Activated CD4-positive, CD25-positive, alpha-beta regulatory T cell treated with anti-CD3 and anti-CD28 coated beads, Interleukin-2, amount 50 U/mL, for 24 hours (primary cell): ENCODE measurements at regions not wholly inside any gene's neighbourhood (a gene's known extent, or its start where the extent isn't known, plus 50 kb on each side); places are given as distances from the start of the nearest gene placed in this dataset.
A peak's percentile ranks its signal among the peaks of the same experiment; 100 is the strongest.
"Not testable (repeated sequence)": the region's sequence is repeated elsewhere in the genome, so short reads cannot be mapped to it uniquely, and the experiment has no call there.

ENCODE experiments used
- ATAC-seq, 2 donors: fragments of 150-1000 bp; cut with Tn5 transposase; one replicate each; pipeline ENCODE4 v1.10.0; 2021; ENCODE audit warnings: mild to moderate bottlenecking in 1 of 2, moderate library complexity in 1 of 2

DNA sequence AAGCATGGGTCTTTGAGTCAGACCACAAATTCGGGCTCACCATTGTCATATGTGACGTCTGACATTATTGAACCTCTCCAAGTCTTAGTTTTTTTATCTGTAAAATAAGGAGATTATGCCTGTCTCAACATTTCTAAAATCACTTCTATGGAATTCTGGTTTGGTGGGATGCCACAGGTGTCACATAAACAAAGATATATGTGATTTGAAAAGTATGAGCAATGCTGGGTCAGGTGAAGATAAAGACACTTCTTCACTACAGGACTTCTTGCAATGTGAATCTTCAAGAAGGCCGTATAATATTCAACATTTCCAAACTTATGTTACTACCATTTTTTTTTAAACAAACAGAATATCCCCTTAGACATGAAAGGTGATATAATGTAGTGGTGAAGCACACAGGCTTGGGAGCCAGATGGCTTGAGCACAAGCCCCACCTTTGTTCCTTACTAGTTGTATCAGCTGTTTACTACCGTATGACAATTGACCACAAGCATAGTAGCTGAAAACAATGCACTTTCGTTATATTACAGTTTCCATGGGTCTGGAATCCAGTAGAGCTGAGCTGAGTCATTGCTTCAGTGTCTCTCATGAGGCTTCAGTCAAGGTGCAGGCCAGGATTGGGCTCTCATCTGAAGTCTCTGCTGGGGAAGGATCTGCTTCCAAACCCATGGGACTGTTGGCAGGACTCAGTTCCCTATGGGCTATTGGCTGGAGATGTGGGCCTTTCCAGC lies 87.7 kb downstream of the UTP18 start:
- ATAC-seq = no peak

DNA sequence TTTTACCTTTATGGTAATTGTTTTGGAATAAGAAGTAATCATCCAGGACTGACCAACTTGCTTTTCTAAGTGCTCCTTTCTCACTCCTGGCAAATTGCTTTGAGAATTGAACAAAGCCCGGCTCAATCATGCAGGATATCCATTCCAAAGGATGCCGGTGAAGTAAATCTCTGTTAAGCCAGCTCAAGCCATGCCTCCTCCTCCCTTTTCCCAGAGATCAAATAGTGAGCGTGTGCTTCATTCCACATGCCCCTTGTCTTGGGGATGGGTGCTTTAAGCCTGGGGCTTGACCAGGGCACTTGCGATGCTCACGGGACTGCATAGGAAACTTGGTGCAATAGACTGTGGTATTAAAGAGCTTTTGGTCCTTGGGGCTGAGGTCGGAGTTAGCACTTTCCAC lies 90.7 kb downstream of the UTP18 start:
- ATAC-seq = no peak

DNA sequence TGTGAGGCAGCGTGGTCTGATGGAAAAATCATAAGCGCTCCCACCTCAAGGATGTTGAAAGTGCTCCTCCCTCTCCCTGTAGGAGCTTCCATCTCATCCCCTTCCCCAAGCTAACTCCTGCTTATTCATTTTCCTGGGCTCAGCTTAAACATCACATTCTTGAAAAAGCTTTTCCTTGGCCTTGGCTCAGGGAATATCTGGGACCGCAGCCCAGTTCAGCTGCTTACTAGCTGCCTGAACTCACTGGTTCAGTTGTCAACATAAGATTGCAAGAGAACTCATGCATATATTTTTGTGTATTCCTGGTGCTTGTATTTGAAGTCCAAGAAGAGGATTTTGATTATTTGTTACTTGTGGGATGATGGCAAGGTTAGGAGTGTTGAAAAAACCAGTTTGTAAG lies 91.5 kb downstream of the UTP18 start:
- no peak for ATAC-seq

DNA sequence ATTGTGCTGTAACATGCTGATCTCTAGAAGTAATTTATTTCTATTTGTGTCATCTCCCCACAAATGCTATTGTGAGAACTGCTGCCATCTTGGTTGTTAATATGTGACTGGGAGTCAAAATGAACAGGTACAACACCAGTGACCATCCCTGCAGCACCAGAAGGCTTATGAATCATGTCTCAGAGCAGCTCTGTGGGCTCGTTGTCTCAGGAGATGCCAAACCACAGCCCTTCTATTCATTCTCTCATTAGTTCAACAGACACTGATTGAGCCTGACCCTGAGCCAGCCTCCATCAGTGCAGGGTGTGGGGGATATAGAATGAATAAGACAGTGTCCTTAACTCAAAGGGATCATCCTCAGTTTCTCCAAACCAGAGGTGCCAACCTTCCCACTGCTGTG lies 92.5 kb downstream of the UTP18 start:
- no peak for ATAC-seq

DNA sequence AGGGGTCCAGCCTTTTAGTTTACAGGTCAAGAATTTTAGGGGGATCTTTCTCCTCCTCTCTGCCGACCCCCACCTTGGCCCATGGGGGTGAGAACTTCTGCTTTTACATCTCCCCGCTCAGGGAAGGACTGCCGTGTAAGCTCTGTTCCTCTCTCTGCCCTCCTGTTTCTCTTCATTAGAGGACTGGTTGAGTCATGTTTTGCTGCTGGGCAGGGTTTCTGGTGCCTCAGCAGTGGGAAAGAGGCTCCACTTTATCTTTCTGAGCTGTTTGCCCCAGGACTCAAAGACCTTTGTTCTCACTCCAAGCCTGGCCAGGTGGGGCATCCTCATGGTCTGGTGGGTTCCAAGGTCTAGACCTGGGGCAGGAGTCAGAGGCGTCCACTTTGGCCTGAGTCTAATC lies 93.0 kb downstream of the UTP18 start:
- ATAC-seq = no peak

DNA sequence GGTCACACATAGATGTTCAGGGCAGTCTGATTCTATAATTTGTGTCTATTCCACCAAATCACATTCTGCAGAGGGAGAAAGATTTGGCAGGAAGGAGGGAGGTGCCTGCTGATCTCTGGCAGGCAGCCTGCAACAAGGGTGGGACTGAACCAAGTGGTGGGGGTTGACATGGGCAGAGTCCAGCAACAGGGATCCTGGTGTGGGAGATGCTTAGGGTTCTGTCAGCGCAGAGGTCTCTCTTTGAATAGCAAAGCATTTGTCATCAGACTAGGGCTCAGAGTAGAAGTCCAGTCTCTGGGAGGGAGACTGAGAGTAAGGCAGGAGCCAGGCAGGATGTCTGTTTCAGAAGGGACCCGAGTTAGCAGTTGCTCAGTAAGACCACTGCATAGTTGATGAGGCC lies 94.6 kb downstream of the UTP18 start:
- ATAC-seq = no peak

DNA sequence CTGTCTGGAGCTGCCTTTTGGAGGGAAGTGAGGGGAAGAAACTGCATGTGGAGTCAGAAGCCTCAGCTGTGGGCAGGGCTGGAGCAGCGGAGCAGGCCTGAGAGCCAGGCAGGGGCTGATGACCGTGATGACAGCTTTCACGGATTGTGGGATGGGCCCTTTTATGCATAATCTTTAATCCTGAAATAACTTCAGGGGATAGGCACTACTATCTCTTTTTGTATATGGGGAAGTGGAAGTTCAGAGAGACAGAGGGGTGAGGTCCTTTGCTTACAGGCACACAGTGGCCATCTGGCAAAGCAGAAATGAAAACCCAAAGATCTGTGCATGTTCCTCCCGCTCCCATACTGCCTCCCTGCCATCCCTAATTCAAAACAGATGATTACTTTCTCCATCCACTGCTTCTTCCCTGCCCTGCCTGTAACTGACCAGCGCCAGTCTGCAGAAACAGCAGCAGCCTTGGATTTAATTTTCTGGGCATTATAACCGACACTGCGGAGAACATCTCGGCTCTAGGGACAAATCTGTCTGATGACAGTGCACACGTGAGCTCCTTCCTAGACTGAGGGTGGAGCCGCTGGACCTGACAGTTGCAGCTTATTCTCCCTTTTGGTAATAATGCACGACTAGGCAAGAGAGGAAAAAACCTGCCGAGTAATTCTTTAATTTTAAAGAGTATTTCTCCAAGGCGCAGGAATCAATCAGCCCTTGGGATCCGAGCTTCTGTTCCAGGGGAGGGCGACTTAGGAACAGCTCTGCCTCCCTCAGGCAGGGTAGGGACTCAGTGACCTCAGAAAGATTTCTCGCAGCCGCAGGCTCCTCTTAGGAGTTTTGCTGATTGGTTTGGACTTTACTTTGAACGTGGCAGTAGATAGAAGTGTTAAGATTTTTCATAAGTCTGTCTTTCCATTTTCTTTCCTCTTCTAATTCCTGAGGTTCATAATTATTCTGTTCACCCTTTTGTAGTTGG lies 95.4 kb downstream of the UTP18 start:
- no peak for ATAC-seq

DNA sequence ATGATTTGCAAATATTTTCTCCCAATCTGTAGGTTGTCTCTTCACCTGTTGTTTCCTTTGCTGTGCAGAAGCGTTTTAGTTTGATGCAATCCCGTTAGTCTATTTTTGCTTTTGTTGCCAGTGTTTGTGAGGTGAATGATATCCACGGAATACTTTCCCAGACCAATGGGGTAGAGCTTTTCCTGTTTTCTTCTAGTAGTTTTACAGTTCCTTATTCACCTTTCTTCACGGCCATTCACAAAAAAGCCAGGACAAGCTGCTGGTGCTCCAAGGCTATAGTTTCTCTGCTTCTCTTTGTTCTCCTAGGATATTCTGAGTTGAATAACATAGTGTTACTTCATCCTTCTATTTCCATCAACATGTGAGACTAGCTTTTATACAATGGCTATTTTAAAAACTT lies 98.7 kb downstream of the UTP18 start:
- no peak for ATAC-seq

DNA sequence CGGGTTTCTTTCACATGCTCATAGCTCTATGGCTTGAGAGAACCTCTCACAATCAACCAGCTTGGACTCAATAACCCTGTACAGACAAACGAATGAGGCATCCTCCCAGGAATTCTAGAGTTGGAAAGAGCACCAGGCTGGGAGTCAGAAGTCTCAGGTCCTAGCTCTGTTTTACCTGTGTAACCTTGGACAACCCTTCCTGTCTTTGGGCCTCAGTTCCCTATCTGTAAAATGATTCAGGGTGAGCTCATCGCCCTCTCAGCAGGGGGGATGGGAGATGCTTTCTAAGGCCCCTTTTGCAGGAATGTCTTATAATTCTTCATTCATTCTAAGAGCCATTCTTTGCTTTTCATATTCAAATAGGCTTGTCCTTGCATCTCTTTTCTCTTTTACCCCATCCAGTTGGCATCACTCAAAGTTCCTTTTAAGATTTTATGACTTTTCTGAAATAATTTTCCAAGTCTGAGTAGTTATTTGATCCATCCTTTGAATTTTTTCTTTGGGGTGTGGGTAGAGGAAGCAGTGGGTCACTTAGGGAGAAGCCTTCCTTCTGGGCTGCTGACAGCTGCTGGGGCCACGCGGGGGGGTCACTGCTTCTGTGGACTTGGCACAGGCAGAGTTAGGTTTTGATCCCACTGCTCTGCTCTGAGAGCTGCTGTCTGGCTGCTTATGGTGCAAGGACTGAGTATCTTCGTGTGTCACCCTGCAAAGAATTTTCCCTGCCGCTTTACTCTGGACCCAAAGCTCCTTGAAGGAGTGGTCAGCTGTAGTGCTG lies 102.7 kb downstream of the UTP18 start:
- no peak for ATAC-seq

DNA sequence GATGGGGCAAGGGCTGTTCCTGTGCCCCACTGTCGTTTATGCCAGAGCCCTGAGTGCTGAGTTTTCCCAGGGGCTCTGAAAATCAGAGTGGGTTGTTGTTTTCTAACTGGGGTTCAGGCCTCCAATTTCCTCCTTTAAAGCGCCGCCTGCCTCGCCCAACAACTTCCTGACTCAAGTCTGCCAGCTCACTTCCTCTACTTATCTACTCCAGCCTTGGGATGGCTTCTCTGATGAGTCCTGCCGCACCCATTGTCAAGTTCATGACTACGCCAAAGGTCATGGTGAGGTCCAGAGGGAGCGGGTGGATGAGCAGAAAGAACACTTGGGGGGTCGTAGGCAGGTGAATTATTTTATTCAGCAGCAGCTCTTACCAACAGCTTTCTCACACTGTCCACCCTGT lies 104.7 kb downstream of the UTP18 start:
- ATAC-seq = peak in 1 of 2 donors; percentile 25

DNA sequence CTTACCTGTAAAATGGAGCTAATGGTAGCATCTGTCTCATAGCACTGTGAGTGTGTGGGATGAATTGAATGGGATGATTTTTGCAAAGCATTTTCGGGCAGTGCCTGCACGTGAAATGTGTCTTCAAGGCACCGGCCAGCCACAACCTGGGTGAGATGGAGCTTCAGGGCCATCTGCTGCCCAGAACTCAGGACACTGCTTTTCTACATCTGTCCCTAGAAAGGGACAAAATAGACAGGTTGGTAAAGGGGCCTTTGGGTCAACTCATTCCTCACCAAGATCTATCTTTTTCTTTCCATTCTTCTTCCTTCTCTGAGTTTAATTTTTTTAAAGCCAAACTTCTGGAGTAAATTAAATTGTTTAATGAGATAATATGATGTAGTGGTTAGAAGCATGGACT lies 106.5 kb downstream of the UTP18 start:
- no peak for ATAC-seq

DNA sequence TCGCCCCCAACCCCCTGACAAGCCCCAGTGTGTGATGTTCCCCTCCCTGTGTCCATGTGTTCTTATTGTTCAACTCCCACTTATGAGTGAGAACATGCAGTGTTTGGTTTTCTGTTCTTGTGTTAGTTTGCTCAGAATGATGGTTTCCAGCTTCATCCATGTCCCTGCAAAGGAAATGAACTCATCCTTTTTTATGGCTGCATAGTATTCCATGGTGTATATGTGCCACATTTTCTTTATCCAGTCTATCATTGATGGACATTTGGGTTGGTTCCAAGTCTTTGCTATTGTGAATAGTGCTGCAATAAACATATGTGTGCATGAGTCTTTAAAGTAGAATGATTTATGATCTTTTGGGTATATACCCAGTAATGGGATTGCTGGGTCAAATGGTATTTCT lies 107.5 kb downstream of the UTP18 start:
- ATAC-seq = not testable (repeated sequence)

DNA sequence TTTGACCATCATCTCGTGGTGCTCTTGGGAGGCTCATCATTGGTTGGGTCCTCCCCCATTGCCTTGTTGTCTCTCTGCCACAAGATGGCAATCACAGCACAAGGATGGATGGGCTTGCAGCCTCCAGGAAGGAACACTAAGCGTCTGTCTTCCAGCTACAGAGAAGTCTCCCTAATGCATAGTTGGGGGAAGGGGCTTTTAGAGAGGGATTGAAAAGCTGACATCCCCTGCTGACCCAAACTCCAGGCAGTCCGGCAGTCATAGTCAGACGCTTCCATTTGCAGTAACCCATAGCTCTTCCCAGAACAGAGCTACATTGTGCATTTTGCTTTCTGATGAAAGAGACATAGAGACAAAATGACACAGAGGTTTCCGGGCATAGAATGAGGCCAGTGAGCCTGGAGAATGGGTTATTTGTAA lies 111.4 kb downstream of the UTP18 start:
- ATAC-seq = peak; percentile 53 to 71

DNA sequence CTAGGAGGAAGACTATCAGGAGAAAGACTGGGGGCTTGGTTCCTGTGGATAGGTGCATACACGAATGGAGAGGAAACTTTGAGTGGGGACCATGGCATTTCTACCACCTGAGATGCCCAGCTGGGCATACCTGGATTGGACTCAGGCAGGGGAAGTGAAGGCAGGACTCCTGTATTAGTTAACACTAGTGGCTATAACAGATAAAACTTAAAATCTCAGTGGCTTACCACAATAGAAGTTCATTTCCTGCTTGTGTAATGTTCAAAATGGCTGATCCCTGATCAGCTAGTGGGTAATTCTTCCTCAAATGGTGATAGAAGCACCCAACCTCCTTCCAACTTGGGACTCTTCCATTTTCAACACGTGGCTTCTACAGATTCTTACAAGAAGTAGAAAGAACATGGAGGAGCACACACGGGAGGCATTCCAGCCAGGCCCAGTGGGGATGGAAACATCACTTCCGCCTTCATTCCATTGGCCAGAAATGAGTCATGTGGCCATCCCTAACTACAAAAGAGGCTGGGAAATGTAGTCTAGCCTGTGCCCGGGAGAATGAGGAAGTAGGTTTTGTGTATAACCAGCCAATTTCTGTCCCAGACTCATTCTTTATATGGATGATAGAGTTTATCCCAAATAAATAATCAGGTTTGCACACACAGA lies 112.1 kb downstream of the UTP18 start:
- ATAC-seq = peak in 1 of 2 donors; percentile 55

DNA sequence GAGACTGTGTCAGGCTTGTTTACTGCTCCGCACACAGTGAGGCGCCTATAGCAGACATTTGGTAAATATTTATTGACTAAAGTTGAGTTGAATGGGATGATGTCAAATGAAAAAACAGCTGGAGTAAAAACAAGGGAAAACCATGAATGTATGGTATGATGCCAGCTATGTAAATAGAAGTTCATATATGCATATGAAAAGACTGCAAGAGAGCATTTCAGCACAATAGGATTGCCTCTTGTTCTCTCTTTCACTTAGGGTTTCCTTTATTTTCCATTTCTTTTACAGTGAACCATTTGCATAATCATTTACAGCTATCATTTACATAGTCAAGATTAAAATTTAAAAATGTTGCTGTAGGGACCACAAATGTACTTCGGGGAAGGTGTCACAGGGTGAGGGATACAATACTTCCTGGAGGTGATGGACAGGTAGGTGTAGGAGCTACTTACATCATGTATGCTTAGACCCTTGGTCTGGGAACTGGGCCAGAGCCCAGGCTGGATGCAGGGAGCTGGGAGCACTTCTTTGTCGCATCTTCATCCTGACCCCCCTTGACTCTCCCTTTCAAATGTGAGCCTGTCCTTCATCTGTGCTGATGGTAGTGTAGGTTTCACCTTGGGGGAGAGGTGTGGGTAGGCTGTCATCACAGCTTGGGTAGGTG lies 113.3 kb downstream of the UTP18 start:
- no peak for ATAC-seq

DNA sequence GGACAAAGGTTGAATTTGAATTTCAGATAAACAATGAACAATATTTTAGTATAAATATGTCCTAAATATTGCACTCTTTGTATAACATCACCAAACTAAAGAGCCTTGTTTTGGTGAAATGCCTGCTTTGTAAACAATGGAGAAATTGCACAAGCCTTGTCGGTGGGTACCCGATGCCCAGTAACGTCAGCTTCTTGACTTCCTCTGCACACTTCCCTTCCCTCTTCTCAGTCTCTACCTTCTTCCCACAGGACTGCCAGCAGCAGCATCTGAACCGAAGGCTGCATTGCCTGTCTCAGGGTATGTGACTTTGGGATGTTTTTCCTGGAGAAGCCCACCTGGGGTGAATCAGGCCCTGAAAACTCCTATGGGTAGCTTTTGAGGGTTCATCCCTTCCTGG lies 113.9 kb downstream of the UTP18 start:
- ATAC-seq = no peak

DNA sequence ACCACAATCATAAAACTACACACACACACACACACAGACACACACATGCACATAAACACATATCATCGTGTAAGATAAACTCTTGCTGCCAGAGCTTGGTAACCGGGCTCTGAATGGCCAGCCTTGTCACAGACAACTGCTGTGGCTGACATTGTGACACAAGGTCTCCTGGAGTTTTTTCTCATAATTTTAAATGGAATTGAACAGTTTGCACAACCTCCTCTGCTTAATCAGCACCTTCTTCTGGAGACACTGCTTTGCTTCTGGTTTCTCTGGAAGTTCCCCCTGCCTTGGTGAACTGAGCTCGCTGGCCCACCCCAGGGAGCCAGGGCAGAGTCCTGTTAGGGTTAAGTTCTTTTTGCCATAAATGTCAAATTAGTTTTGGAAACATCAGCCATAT lies 115.4 kb downstream of the UTP18 start:
- no peak for ATAC-seq

DNA sequence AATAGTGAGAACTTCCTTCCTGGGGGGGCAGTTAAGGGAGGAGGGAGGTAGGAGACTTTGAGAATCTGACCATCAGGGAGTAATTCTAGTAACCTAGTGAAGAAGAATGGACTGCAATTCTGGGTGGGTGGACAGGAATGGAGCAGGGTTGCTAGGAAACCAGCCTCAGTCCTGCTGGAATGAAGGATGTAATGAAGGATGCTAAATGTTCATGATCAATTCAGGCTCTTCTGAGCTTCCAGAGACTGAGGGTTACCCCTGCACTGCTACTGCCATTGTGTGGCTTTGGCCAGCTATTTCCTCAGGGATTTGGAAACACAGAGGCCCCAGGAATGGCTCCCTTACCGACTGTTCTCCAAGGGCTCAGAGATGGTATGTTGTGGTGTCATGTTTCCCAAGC lies 116.4 kb downstream of the UTP18 start:
- ATAC-seq = no peak

DNA sequence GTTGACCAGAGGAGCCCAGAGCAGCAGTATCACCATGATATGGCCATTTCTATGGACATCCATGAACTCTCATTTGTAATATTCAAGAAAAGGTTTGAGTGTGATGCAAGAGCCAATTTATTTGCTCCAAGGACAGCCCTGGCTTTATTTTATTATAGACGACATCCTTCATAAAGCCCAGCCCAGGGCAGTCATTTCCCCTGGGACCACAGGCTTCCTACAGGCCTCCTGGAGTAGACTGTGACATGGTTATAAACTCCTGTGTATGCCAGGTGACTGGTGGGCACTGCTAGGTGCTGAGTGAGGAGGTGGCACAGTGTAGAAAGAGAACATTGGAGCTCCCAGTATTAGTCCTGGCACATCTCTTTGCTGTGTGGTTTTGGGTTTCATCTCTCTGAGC lies 120.9 kb downstream of the UTP18 start:
- ATAC-seq = no peak

DNA sequence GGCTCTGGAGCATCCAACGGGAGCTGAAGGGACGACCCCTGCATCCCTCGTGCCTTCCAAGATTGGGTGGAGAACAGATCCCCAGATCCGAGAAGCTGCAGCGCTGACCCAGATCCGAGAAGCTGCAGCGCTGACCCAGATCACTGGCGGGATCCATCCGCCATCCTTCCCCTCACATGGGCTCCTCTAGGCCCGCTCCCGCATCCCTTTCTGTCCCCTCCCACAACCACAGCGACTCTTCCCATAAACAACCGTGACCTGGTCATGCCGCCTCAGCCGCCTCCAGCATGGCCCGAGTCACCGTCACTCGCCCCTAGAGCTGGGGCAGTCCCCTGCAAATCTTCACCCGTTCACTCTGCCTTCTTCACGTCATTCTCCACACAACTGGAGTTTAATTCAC lies 124.9 kb downstream of the UTP18 start:
- no peak for ATAC-seq

DNA sequence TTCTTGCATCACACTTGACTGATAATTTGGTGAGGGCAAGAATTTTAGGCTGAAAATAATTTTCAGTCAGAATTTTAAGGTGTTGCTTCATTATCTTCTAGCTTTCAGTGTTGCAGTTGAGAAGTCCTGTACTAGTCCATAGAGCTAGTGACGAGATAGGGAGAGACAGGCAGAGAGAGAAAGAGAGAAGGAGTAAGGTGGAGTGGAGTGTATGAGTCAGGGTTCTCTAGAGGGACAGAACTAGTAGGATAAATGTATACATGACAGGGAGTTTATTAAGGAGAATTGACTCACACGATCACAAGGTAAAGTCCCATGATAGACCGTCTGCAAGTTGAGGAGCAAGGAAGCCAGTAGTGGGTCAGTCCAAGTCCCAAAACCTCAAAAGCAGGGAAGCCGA lies 127.2 kb downstream of the UTP18 start:
- no peak for ATAC-seq

DNA sequence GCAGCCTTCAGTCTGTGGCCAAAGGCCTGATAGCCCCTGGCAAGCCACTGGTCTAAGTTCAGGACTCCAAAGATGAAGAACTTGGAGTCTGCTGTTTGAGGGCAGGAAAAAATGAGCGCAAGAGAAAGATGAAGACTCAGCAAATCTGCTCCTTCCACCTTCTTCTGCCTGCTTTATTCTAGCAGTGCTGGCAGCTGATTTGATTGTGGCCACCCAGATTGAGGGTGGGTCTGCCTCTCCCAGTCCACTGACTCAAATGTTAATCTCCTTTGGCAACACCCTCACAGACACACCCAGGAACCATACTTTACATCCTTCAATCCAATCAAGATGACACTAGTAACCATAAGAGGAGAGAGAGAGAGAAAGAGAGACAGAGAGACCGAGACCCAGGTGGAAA lies 127.6 kb downstream of the UTP18 start:
- ATAC-seq = no peak
